ENCODE measurements at regions not wholly inside any gene's neighbourhood (a gene's known extent, or its start where the extent isn't known, plus 50 kb on each side); places are given as distances from the start of the nearest gene placed in this dataset.

- DNase-seq, result no peak
Measured at GRCh38 chr1:79604490-79605198, 598.1 kb upstream of the ADGRL4 start.

- DNase-seq, result no peak
Measured at GRCh38 chr1:79603843-79604242, 597.3 kb upstream of the ADGRL4 start.

- no peak for DNase-seq
Measured at GRCh38 chr1:79599257-79599656, 592.7 kb upstream of the ADGRL4 start.

- no peak for DNase-seq
Measured at GRCh38 chr1:79595931-79596330, 589.4 kb upstream of the ADGRL4 start.

GRCh38 chr1:79594121-79594698 is 587.7 kb upstream of the ADGRL4 start:
- DNase-seq, result no peak

GRCh38 chr1:79592707-79593106 is 586.2 kb upstream of the ADGRL4 start:
- no peak for DNase-seq

GRCh38 chr1:79588719-79589118 is 582.2 kb upstream of the ADGRL4 start:
- DNase-seq, result no peak

GRCh38 chr1:79587229-79587628 is 580.7 kb upstream of the ADGRL4 start:
- no peak for DNase-seq

- DNase-seq, result no peak
Measured at GRCh38 chr1:79585801-79586200, 579.3 kb upstream of the ADGRL4 start.

GRCh38 chr1:79575424-79575823 is 568.9 kb upstream of the ADGRL4 start:
- no peak for DNase-seq

GRCh38 chr1:79568411-79568810 is 561.9 kb upstream of the ADGRL4 start:
- DNase-seq, result no peak

- no peak for DNase-seq
Measured at GRCh38 chr1:79561521-79561978, 555.0 kb upstream of the ADGRL4 start.

- DNase-seq, result no peak
Measured at GRCh38 chr1:79556189-79556588, 549.7 kb upstream of the ADGRL4 start.

- no peak for DNase-seq
Measured at GRCh38 chr1:79554688-79555087, 548.2 kb upstream of the ADGRL4 start.

GRCh38 chr1:79551321-79551720 is 544.8 kb upstream of the ADGRL4 start:
- DNase-seq, result no peak

- no peak for DNase-seq
Measured at GRCh38 chr1:79550402-79550801, 543.9 kb upstream of the ADGRL4 start.

- DNase-seq, result no peak
Measured at GRCh38 chr1:79549201-79549600, 542.7 kb upstream of the ADGRL4 start.

- DNase-seq, result no peak
Measured at GRCh38 chr1:79547514-79547913, 541.0 kb upstream of the ADGRL4 start.

GRCh38 chr1:79543394-79543793 is 536.9 kb upstream of the ADGRL4 start:
- DNase-seq, result no peak

GRCh38 chr1:79539001-79539400 is 532.5 kb upstream of the ADGRL4 start:
- no peak for DNase-seq

- DNase-seq, result no peak
Measured at GRCh38 chr1:79532555-79532954, 526.0 kb upstream of the ADGRL4 start.

GRCh38 chr1:79531790-79532189 is 525.3 kb upstream of the ADGRL4 start:
- DNase-seq, result no peak

- DNase-seq, result no peak
Measured at GRCh38 chr1:79530476-79530875, 523.9 kb upstream of the ADGRL4 start.

GRCh38 chr1:79530055-79530454 is 523.5 kb upstream of the ADGRL4 start:
- DNase-seq, result no peak

GRCh38 chr1:79524126-79524525 is 517.6 kb upstream of the ADGRL4 start:
- no peak for DNase-seq
